OCI-LY7 (cell line): ENCODE measurements at regions not wholly inside any gene's neighbourhood (a gene's known extent, or its start where the extent isn't known, plus 50 kb on each side); places are given as distances from the start of the nearest gene placed in this dataset.

Source experiments
- BruUV-seq: library from RNA; stranded (reverse); fragments of 400-500 nt; replicated peaks from 2 replicates; lab custom pipeline; 2021; lab: Mats Ljungman, UMichigan
- CTCF ChIA-PET: fragments of 300-600 bp; sonication (Branson Sonifier 250); formaldehyde crosslinking; loops from one replicate; lab custom pipeline; 2022; ENCODE audit warnings: antibody characterized with exemption; ENCODE audit not compliant: unreplicated experiment; lab: Charles Lee
- POLR2A ChIA-PET: fragments of 300-600 bp; sonication (Branson Sonifier 250); formaldehyde crosslinking; loops from one replicate; lab custom pipeline; 2022; ENCODE audit warnings: antibody characterized with exemption; lab: Charles Lee
- DNase-seq: peaks from one replicate; pipeline ENCODE4 v3.0.0-alpha.2; 2015; ENCODE audit warnings: low spot score
- H2AFZ ChIP-seq: fragments of 200-600 bp; sonication (generic), shearing (Covaris generic); 2 replicates; pipeline ENCODE4 v1.6.1; 2014; ENCODE audit warnings: mild to moderate bottlenecking, antibody characterized with exemption, low read length, moderate library complexity
- H3K27ac ChIP-seq: fragments of 200-600 bp; sonication (generic); 2 replicates; pipeline ENCODE4 v1.5.1; 2014; ENCODE audit warnings: mixed run types, low read depth, mild to moderate bottlenecking, moderate library complexity, low read length, inconsistent platforms; ENCODE audit not compliant: poor library complexity, severe bottlenecking
- H3K36me3 ChIP-seq: fragments of 200-600 bp; sonication (generic); 2 replicates; pipeline ENCODE4 v1.6.1; 2014; ENCODE audit warnings: mild to moderate bottlenecking, antibody characterized with exemption, low read length, moderate library complexity, mixed read lengths; ENCODE audit not compliant: insufficient read depth
- H3K4me1 ChIP-seq: fragments of 200-600 bp; sonication (generic); 2 replicates; pipeline ENCODE4 v1.5.1; 2014; ENCODE audit warnings: mild to moderate bottlenecking, low read length; ENCODE audit not compliant: insufficient read depth, poor library complexity, severe bottlenecking
- H3K4me2 ChIP-seq: fragments of 200-600 bp; sonication (generic); 2 replicates; pipeline ENCODE4 v1.6.1; 2014; ENCODE audit warnings: mild to moderate bottlenecking, low read length
- H3K4me3 ChIP-seq: fragments of 200-600 bp; sonication (generic); 2 replicates; pipeline ENCODE4 v1.5.1; 2014; ENCODE audit warnings: mild to moderate bottlenecking, low read depth, low read length; ENCODE audit not compliant: poor library complexity, severe bottlenecking
- H3K79me2 ChIP-seq: fragments of 200-600 bp; sonication (generic); 2 replicates; pipeline ENCODE4 v1.6.1; 2016; ENCODE audit warnings: low read depth, mild to moderate bottlenecking, low read length, moderate library complexity, mixed read lengths; ENCODE audit not compliant: insufficient read depth
- H3K9me2 ChIP-seq: fragments of 200-600 bp; sonication (generic); 2 replicates; pipeline ENCODE4 v1.6.1; 2016; ENCODE audit warnings: mild to moderate bottlenecking, low read length, mixed read lengths; ENCODE audit not compliant: insufficient read depth
- H3K9me3 ChIP-seq: fragments of 200-600 bp; sonication (generic); 2 replicates; pipeline ENCODE4 v1.6.1; 2014; ENCODE audit warnings: mild to moderate bottlenecking, mixed run types, low read length, mixed read lengths
- H4K20me1 ChIP-seq: fragments of 200-600 bp; sonication (generic); 2 replicates; pipeline ENCODE4 v1.6.1; 2014; ENCODE audit warnings: mild to moderate bottlenecking, antibody characterized with exemption, low read length, moderate library complexity, mixed read lengths; ENCODE audit not compliant: insufficient read depth
- EZH2phosphoT487 ChIP-seq: fragments of 200-600 bp; sonication (generic); IDR thresholded peaks from 2 replicates; pipeline ENCODE4 v1.6.1; 2018; ENCODE audit warnings: low read depth, borderline replicate concordance, mild to moderate bottlenecking, mixed run types, antibody characterized with exemption, low read length, moderate library complexity, mixed read lengths
- intact Hi-C: fragments of 100-400 bp; cut with micrococcal nuclease; formaldehyde crosslinking; loops from one replicate; pipeline ENCODE4 v1.10.0; 2022; ENCODE audit not compliant: unreplicated experiment
- TF ChIP-seq, protein P1 (sequence below): fragments of 200-600 bp; sonication (generic); conservative IDR thresholded peaks from 2 replicates; pipeline ENCODE4 v1.5.1; 2014; ENCODE audit warnings: mild to moderate bottlenecking, antibody characterized with exemption, low read length, moderate library complexity, mixed read lengths

DNA sequence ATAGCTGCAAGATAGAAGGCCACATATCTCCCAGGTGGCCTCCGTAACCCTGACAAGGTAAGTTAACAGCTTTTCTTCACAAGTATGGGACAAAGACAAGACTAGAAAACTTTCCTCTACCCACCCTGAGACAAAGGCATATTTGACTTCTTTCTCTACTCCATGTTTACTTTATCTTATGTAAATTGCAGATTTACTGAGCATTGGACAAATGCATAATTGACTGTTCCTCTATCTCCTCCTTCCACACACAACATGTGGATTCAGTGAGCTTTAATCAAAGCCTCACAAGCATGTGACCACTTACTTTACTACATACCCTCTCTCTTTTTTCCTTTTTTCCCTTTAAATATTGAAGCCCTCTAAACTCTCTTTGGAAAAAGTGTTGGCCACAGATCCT, 289.1 kb upstream of the TMTC1 start:
- intact Hi-C loops, result no loop called here
- no TSS peak for BruUV-seq

DNA sequence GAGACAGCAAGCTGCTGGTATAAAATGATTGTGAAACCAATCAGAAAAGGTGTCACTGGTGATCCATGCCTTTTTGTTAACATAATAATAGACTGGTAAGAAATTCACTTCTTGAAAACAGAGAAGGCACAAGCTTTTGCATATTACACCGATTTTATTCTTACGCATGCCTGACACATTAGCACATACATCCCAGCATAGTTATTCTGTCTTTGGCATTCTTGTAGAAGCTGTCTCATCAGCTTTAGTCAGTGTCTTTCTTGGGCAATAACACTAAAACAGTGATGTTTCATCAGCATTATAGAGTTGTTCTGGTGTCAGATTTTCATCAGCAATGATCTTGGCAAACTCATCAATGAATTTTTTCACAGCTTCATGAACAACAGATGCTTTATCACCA, 283.4 kb upstream of the TMTC1 start:
- intact Hi-C loops, result no loop called here
- no TSS peak for BruUV-seq
- POLR2A ChIA-PET, result no interaction called here

More for the DNA sequence above, 289.1 kb upstream of the TMTC1 start:
- H3K4me3 ChIP-seq, result no peak overlapping the region
- ChIA-PET CTCF (no interaction called here), POLR2A (no interaction called here)
- H3K4me2 ChIP-seq, result no peak overlapping the region
- no peaks in the 10 kb centered on the region for H3K79me2 ChIP-seq
- H3K9me3 ChIP-seq, result no peaks in the 10 kb centered on the region
- H3K27ac ChIP-seq, result no peak overlapping the region
- no peak overlapping the region for H2AFZ ChIP-seq
- H4K20me1 ChIP-seq, result no peaks in the 10 kb centered on the region
- H3K9me2 ChIP-seq, result no peaks in the 10 kb centered on the region
- H3K36me3 ChIP-seq, result no peaks in the 10 kb centered on the region
- TF ChIP-seq, protein P1, sequence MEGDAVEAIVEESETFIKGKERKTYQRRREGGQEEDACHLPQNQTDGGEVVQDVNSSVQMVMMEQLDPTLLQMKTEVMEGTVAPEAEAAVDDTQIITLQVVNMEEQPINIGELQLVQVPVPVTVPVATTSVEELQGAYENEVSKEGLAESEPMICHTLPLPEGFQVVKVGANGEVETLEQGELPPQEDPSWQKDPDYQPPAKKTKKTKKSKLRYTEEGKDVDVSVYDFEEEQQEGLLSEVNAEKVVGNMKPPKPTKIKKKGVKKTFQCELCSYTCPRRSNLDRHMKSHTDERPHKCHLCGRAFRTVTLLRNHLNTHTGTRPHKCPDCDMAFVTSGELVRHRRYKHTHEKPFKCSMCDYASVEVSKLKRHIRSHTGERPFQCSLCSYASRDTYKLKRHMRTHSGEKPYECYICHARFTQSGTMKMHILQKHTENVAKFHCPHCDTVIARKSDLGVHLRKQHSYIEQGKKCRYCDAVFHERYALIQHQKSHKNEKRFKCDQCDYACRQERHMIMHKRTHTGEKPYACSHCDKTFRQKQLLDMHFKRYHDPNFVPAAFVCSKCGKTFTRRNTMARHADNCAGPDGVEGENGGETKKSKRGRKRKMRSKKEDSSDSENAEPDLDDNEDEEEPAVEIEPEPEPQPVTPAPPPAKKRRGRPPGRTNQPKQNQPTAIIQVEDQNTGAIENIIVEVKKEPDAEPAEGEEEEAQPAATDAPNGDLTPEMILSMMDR, result no peak
- no peak for DNase-seq
- H3K4me1 ChIP-seq, result no peaks in the 10 kb centered on the region

DNA sequence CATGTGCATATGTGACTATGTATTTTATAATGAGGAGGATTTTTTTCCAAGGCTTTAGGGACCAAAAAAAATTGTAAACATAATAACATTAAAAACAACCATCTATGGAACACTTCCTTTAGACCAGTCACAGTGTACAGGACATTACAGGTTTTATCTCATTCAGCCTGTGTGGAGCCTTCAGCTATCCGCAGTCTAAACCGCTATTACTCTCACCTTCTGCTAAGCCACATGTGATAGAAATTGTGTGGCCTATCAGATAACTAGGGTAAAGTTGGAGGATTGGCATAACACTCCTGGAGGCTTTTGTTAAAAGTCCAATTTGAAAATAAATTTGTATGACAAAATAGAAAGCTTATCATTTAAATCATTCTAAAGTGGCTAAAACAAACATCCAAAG, 281.2 kb upstream of the TMTC1 start:
- Histone ChIP-seq H3K27ac (no peak overlapping the region), H2AFZ (no peak overlapping the region), H3K9me3 (no peaks in the 10 kb centered on the region), H3K79me2 (no peaks in the 10 kb centered on the region; the same call in 1 of the 2 replicates), H3K9me2 (no peaks in the 10 kb centered on the region), H4K20me1 (no peaks in the 10 kb centered on the region), H3K4me1 (no peaks in the 10 kb centered on the region), H3K36me3 (no peaks in the 10 kb centered on the region), H3K4me2 (no peak overlapping the region), H3K4me3 (no peak overlapping the region)
- no peak for DNase-seq
- TF ChIP-seq EZH2phosphoT487, result no peak
- TF ChIP-seq, protein P1, result no peak
- BruUV-seq, result no TSS peak
- ChIA-PET CTCF (no interaction called here), POLR2A (interaction anchor here (1.2 kb wide), 1 partner anchor 12 kb away, joined by 3 read pairs; no protein-coding TSS in a partner anchor)
- intact Hi-C loops, result no loop called here

More for the DNA sequence above, 283.4 kb upstream of the TMTC1 start:
- CTCF ChIA-PET, result no interaction called here
- H2AFZ ChIP-seq, result no peak overlapping the region
- DNase-seq, result no peak
- H3K4me2 ChIP-seq, result no peak overlapping the region
- no peak overlapping the region for H3K27ac ChIP-seq
- H4K20me1 ChIP-seq, result no peaks in the 10 kb centered on the region
- H3K9me3 ChIP-seq, result no peaks in the 10 kb centered on the region
- H3K4me3 ChIP-seq, result no peak overlapping the region
- H3K9me2 ChIP-seq, result no peaks in the 10 kb centered on the region
- H3K4me1 ChIP-seq, result no peaks in the 10 kb centered on the region
- no peaks in the 10 kb centered on the region for H3K36me3 ChIP-seq
- TF ChIP-seq, protein P1, result no peak
- TF ChIP-seq EZH2phosphoT487, result no peak
- H3K79me2 ChIP-seq, result no peaks in the 10 kb centered on the region; the same call in 1 of the 2 replicates
